GM12878 (cell line): ENCODE measurements at regions not wholly inside any gene's neighbourhood (a gene's known extent, or its start where the extent isn't known, plus 50 kb on each side); places are given as distances from the start of the nearest gene placed in this dataset.

ENCODE experiments used
- ATAC-seq: fragments of 200-7000 bp; cut with Tn5 transposase; 3 replicates; pipeline ENCODE4 v1.9.1; 2020; ENCODE audit warnings: mild to moderate bottlenecking, moderate library complexity
- BruUV-seq: library from RNA; stranded (reverse); fragments of 400-500 nt; replicated peaks from 2 replicates; lab custom pipeline; 2021; lab: Mats Ljungman, UMichigan
- CTCF ChIA-PET: fragments of 300-600 bp; sonication (Branson Sonifier 250); formaldehyde crosslinking; extraction: SDS; loops from one replicate; lab custom pipeline; 2021; ENCODE audit warnings: inconsistent platforms; lab: Yijun Ruan, JAX
- POLR2A ChIA-PET: fragments of 350-600 bp; formaldehyde crosslinking; extraction: SDS; loops from one replicate; lab custom pipeline; 2021; ENCODE audit warnings: inconsistent platforms; lab: Charles Lee
- RAD21 ChIA-PET: fragments of 300-600 bp; sonication (Branson Sonifier 250); formaldehyde crosslinking; loops from one replicate; lab custom pipeline; 2023; ENCODE audit warnings: antibody characterized with exemption; ENCODE audit not compliant: unreplicated experiment; lab: Charles Lee
- SMC1A ChIA-PET: fragments of 300-600 bp; sonication (Branson Sonifier 250); formaldehyde crosslinking; loops from one replicate; lab custom pipeline; 2023; ENCODE audit not compliant: unreplicated experiment, uncharacterized antibody; lab: Charles Lee
- DNase-seq: peaks from one replicate; pipeline ENCODE4 v3.0.0-alpha.2; 2011; ENCODE audit warnings: low read depth, low spot score
- FAIRE-seq: peaks from 3 replicates; lab custom pipeline; 2011; peaks lifted over from hg19 to GRCh38; lab: Jason Lieb, UNC
- H2AFZ ChIP-seq: 2 replicates; pipeline ENCODE4 v1.6.0; 2011; ENCODE audit warnings: low read depth, low read length, control low read depth; ENCODE audit not compliant: control insufficient read depth
- H3K27ac ChIP-seq: 2 replicates; pipeline ENCODE4 v1.5.1; 2011; ENCODE audit warnings: control low read depth; ENCODE audit not compliant: control insufficient read depth, insufficient read depth
- H3K27me3 ChIP-seq, 2 experiments: replicated peaks in 1 of 2; 2 replicates each; pipeline versions ENCODE4 v1.6.0 to v1.6.1; 2011; ENCODE audit warnings: low read length in 1 of 2; ENCODE audit not compliant: control insufficient read depth in 2 of 2, insufficient read depth in 2 of 2
- H3K36me3 ChIP-seq, 2 experiments: 2 replicates each; pipeline ENCODE4 v1.5.1; 2011; ENCODE audit warnings: low read length in 1 of 2; ENCODE audit not compliant: control insufficient read depth in 2 of 2, insufficient read depth in 2 of 2
- H3K4me1 ChIP-seq: 2 replicates; pipeline ENCODE4 v1.6.1; 2011; ENCODE audit warnings: mild to moderate bottlenecking, low read length, moderate library complexity, mixed read lengths; ENCODE audit not compliant: control insufficient read depth, insufficient read depth
- H3K4me2 ChIP-seq: 2 replicates; pipeline ENCODE4 v1.6.0; 2011; ENCODE audit warnings: control low read depth; ENCODE audit not compliant: control insufficient read depth, insufficient read depth
- H3K4me3 ChIP-seq: fragments of 200-600 bp; sonication (generic); 2 replicates; pipeline ENCODE4 v1.5.1; 2016
- H3K79me2 ChIP-seq: 2 replicates; pipeline ENCODE4 v1.6.0; 2011; ENCODE audit warnings: low read length; ENCODE audit not compliant: control insufficient read depth, insufficient read depth
- H3K9ac ChIP-seq: 2 replicates; pipeline ENCODE4 v1.8.0; 2011; ENCODE audit warnings: low read length, control low read depth, mixed read lengths; ENCODE audit not compliant: control insufficient read depth, insufficient read depth
- H3K9me3 ChIP-seq: replicated peaks from 3 replicates; pipeline ENCODE4 v1.5.1; 2011; ENCODE audit warnings: mild to moderate bottlenecking, low read length; ENCODE audit not compliant: control insufficient read depth, insufficient read depth
- H4K20me1 ChIP-seq: 2 replicates; pipeline ENCODE4 v1.6.0; 2011; ENCODE audit not compliant: control insufficient read depth, insufficient read depth
- CREB1 ChIP-seq: IDR thresholded peaks from 2 replicates; pipeline ENCODE4 v1.6.1; 2012; ENCODE audit warnings: low read depth, mild to moderate bottlenecking, inconsistent platforms
- ESRRA ChIP-seq: IDR thresholded peaks from 2 replicates; pipeline ENCODE4 v1.6.1; 2012; ENCODE audit warnings: mild to moderate bottlenecking, low read length, improper control_type of control experiment
- ETV6 ChIP-seq, 2 experiments: fragments of 450-650 bp in 1 of 2; IDR thresholded peaks in 1 of 2; conservative IDR thresholded peaks in 1 of 2; 2 replicates each; pipeline ENCODE4 v1.6.1; 2014; ENCODE audit warnings: antibody characterized with exemption in 1 of 2, borderline replicate concordance in 1 of 2, low read depth in 1 of 2, mild to moderate bottlenecking in 1 of 2, moderate library complexity in 1 of 2
- GATAD2B ChIP-seq: fragments of 450-650 bp; conservative IDR thresholded peaks from 2 replicates; pipeline ENCODE4 v1.6.1; 2017; ENCODE audit warnings: low read depth, mild to moderate bottlenecking, moderate library complexity
- HDGF ChIP-seq: fragments of 450-650 bp; IDR thresholded peaks from 2 replicates; pipeline ENCODE4 v1.6.1; 2016; ENCODE audit warnings: antibody characterized with exemption
- JUND ChIP-seq: IDR thresholded peaks from 2 replicates; pipeline ENCODE4 v1.6.1; 2012; ENCODE audit warnings: low read depth, mild to moderate bottlenecking, low read length, improper control_type of control experiment, moderate library complexity
- MYB ChIP-seq: fragments of 150-350 bp; IDR thresholded peaks from 2 replicates; pipeline ENCODE4 v1.6.1; 2014; ENCODE audit warnings: mild to moderate bottlenecking, low read depth, low read length, borderline replicate concordance
- NKRF ChIP-seq: fragments of 450-650 bp; conservative IDR thresholded peaks from 2 replicates; pipeline ENCODE4 v1.6.1; 2017; ENCODE audit warnings: mild to moderate bottlenecking, moderate library complexity
- NR2C1 ChIP-seq: fragments of 450-650 bp; IDR thresholded peaks from 2 replicates; pipeline ENCODE4 v1.6.1; 2017; ENCODE audit warnings: antibody characterized with exemption, mild to moderate bottlenecking, moderate library complexity
- NR2C2 ChIP-seq: IDR thresholded peaks from 2 replicates; pipeline ENCODE4 v1.6.1; 2011; ENCODE audit warnings: borderline replicate concordance, low read depth; ENCODE audit not compliant: control insufficient read depth, insufficient read length
- PML ChIP-seq: IDR thresholded peaks from 2 replicates; pipeline ENCODE4 v1.6.1; 2012; ENCODE audit warnings: low read length, inconsistent platforms
- SMAD5 ChIP-seq: IDR thresholded peaks from 2 replicates; pipeline ENCODE4 v1.6.1; 2016; ENCODE audit warnings: antibody characterized with exemption, low read depth
- ZBTB33 ChIP-seq: fragments of 450-650 bp; IDR thresholded peaks from 2 replicates; pipeline ENCODE4 v1.6.1; 2017; ENCODE audit warnings: mild to moderate bottlenecking
- ZNF384 ChIP-seq: IDR thresholded peaks from 2 replicates; pipeline ENCODE4 v1.6.1; 2012; ENCODE audit warnings: low read depth, mild to moderate bottlenecking, low read length, improper control_type of control experiment, borderline replicate concordance
- WGBS: methylation state at CpG from one replicate; pipeline ENCODE4 v1.1.6; 2016; ENCODE audit warnings: low lambda C conversion rate; ENCODE audit not compliant: insufficient replicate concordance, insufficient coverage; ENCODE audit errors: missing lambda C conversion rate; 5-methylcytosine and 5-hydroxymethylcytosine counted together
- in situ Hi-C: fragments of 300-500 bp; cut with MboI; formaldehyde crosslinking; loops from 9 replicates; pipeline ENCODE4 v1.14.3; 2018; ENCODE audit warnings: mixed read lengths
- intact Hi-C: fragments of 100-400 bp; cut with micrococcal nuclease; formaldehyde crosslinking; loops from one replicate; pipeline ENCODE4 v1.14.2; 2022; ENCODE audit not compliant: unreplicated experiment
- TF ChIP-seq, protein P1 (sequence below): fragments of 450-650 bp; IDR thresholded peaks from 2 replicates; pipeline ENCODE4 v1.6.1; 2018; ENCODE audit warnings: mild to moderate bottlenecking, low read depth, moderate library complexity; ENCODE audit not compliant: partially characterized antibody

GRCh38 chr9:73037613-73038012 is 84.8 kb upstream of the ALDH1A1 start (continued):
- TF ChIP-seq ZBTB33 (no peak), HDGF (no peak), MYB (no peak), NKRF (no peak)
- TF ChIP-seq, all 136 proteins: peak for 0

DNA sequence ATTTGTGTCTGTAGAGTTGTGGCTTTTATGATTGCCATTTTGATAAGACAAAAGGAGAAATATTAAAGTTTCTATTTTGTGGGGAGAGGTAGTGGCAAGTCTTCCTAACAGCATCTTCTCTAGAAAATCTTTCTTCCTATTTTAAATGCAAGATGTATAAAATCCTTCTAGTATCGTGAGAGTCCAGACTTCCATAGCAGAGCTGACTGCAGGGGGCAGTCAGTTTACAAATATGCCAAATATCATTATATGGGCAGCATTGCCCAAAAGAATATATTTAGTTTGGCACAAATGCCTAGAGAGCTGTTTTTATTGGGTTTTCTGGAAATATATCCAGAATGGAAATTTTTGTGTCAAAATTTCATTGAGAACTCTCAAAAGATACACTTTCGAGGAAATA is 82.1 kb upstream of the ALDH1A1 start:
- ChIA-PET CTCF (interaction anchor here (0.7 kb wide), 1 partner anchor 413 kb away, joined by 3 read pairs; no protein-coding TSS in a partner anchor), RAD21 (interaction anchor here (0.7 kb wide), 1 partner anchor 287 kb away, joined by 3 read pairs; no protein-coding TSS in a partner anchor), POLR2A (no interaction called here), SMC1A (no interaction called here)
- FAIRE-seq (no peak), ATAC-seq (no peak), DNase-seq (no peak)
- no peak overlapping the region for H2AFZ ChIP-seq
- no peak overlapping the region for H3K27ac ChIP-seq
- H3K9me3 ChIP-seq, result no peaks in the 10 kb centered on the region
- 56% methylated on average over 2 of the region's 2 CpGs for WGBS
- no peak overlapping the region for H3K9ac ChIP-seq
- in situ Hi-C loops (no loop called here), intact Hi-C loops (loop anchor here (10.0 kb wide), 1 partner anchor 150 kb away; no protein-coding TSS in a partner anchor)
- H3K36me3 ChIP-seq, result no peaks in the 10 kb centered on the region
- H3K4me3 ChIP-seq, result no peak overlapping the region
- no peaks in the 10 kb centered on the region for H3K4me1 ChIP-seq
- no peaks in the 10 kb centered on the region for H4K20me1 ChIP-seq
- H3K79me2 ChIP-seq, result no peaks in the 10 kb centered on the region
- BruUV-seq, result no TSS peak
- no peaks in the 10 kb centered on the region for H3K27me3 ChIP-seq
- no peak overlapping the region for H3K4me2 ChIP-seq
- no peak for TF ChIP-seq ZBTB33
- no peak for TF ChIP-seq ETV6 (conservative IDR thresholded peaks at IDR 0.05 in 1 of 2, IDR thresholded peaks at IDR 0.05 in 1 of 2; ENCODE audit: borderline replicate concordance in 1 of 2, low read depth in 1 of 2)
- TF ChIP-seq PML, result no peak
- TF ChIP-seq GATAD2B, result no peak
- TF ChIP-seq JUND, result no peak
- TF ChIP-seq, protein P1, sequence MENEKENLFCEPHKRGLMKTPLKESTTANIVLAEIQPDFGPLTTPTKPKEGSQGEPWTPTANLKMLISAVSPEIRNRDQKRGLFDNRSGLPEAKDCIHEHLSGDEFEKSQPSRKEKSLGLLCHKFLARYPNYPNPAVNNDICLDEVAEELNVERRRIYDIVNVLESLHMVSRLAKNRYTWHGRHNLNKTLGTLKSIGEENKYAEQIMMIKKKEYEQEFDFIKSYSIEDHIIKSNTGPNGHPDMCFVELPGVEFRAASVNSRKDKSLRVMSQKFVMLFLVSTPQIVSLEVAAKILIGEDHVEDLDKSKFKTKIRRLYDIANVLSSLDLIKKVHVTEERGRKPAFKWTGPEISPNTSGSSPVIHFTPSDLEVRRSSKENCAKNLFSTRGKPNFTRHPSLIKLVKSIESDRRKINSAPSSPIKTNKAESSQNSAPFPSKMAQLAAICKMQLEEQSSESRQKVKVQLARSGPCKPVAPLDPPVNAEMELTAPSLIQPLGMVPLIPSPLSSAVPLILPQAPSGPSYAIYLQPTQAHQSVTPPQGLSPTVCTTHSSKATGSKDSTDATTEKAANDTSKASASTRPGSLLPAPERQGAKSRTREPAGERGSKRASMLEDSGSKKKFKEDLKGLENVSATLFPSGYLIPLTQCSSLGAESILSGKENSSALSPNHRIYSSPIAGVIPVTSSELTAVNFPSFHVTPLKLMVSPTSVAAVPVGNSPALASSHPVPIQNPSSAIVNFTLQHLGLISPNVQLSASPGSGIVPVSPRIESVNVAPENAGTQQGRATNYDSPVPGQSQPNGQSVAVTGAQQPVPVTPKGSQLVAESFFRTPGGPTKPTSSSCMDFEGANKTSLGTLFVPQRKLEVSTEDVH, result no peak
- TF ChIP-seq ESRRA, result no peak
- TF ChIP-seq NR2C2, result no peak
- TF ChIP-seq CREB1, result no peak
- no peak for TF ChIP-seq SMAD5
- TF ChIP-seq NR2C1, result no peak
- TF ChIP-seq ZNF384, result no peak
